NCI-H1048 (cell line): ENCODE measurements at regions not wholly inside any gene's neighbourhood (a gene's known extent, or its start where the extent isn't known, plus 50 kb on each side); places are given as distances from the start of the nearest gene placed in this dataset.
"Not testable (repeated sequence)": the region's sequence is repeated elsewhere in the genome, so short reads cannot be mapped to it uniquely, and the experiment has no call there.

Experiments
- DNase-seq: peaks from one replicate; lab custom pipeline; 2025; lab: John Stamatoyannopoulos, UW

- DNase-seq, result no peak
Observed at GRCh38 chr12:16854465-16854864, 248.5 kb upstream of the LMO3 start.

- no peak for DNase-seq
Observed at GRCh38 chr12:16849473-16849872, 243.5 kb upstream of the LMO3 start.

DNA sequence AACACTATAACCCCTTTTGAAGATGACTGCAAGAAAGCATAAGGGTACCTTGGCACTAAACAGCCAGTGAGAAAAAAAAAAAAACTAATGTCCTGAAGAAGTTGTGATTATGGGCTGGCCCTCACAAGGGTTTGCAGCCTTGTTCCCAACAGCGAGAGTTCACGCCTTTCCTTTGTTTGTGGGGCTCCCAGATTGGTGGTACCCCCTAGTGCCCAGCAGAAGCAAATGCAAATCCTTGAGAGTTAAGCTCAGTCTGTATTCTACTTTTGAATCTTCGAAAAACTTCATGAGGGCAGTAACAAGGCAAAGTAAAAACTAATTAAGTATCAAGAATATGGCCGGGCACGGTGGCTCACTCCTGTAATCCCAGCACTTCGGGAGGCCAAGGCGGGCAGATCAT lies 238.9 kb upstream of the LMO3 start:
- no peak for DNase-seq

DNA sequence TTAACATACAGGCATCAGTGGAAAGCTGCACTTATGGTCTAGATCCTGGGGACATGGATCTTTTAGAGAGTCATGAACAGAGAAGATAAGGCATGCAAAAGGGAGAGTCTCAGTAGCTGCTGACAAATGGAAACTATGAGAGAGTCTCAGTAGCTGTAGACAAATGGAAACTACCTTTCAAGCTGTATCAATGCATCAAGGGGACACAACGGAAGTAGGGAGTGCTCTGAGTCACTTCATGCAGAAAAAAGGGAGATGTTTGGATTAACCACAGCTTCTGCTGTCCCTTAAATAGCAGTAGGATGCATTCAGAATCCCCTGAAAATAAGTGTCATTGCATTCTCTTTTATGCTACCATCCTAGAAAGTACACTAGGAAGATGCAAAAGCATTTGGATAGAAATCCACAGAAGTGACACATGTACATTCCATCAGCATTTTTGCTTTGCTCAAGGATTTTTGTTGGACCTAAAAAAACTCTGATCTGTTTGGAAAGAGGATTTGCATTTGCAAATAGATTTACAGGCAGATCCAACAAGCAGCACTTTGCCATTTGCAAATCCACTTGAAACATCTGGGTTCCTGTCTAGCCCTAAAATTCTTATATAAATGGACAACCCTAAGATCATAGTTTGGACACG lies 227.5 kb upstream of the LMO3 start:
- no peak for DNase-seq

- no peak for DNase-seq
Observed at GRCh38 chr12:16828891-16829290, 222.9 kb upstream of the LMO3 start.

- no peak for DNase-seq
Observed at GRCh38 chr12:16807731-16808130, 201.8 kb upstream of the LMO3 start.

DNA sequence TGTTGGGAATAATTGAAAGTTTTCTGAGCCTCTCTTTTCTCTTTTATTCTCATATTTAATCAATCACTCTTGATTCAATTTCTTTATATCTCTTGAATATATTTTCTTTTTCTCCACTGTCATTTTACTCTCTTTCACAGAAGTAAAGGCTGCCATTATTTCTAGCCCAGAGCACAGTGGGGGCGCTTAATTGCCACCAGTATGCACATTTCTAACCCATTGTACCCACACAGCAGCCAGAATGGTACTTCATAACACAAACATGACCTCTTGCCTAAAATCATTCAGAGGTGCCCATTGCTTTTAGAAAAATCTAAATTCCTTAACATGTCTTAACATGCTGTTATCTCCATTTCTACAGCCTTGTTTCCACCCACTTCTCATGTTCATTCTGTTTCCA lies 190.2 kb upstream of the LMO3 start:
- no peak for DNase-seq

- no peak for DNase-seq
Observed at GRCh38 chr12:16789204-16789790, 183.3 kb upstream of the LMO3 start.

DNA sequence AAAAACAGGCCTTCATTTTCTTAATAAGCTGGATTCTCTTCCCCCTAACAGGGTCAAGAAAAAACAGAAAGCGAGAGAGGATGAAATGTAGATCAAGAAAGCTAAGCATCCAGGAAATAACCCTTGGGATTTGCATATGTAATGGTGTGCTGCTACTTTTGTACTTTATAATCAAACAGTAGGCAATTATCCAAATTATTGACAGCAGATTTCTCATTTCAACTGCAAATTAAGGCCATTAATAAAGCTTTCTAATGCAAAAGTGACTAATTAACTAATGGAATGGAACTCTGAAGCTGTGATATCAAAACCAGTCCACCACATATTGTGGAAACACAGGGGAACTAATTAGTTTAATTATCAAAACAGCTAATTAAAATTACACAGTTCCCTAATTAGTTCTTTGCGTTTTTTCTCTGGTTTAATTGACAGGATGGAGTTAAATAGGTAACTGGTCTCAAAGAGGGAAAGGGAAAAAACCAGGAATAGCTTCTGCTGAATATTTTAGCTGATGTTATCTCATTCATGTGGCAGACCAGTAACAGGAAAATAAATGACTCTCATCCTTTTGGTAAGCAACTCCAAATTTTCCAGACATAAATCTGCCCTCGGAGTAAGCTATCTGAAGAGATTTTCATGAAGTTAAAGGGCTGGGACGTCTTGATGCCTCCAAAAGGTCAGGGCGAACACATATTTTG lies 182.7 kb upstream of the LMO3 start:
- DNase-seq, result no peak

DNA sequence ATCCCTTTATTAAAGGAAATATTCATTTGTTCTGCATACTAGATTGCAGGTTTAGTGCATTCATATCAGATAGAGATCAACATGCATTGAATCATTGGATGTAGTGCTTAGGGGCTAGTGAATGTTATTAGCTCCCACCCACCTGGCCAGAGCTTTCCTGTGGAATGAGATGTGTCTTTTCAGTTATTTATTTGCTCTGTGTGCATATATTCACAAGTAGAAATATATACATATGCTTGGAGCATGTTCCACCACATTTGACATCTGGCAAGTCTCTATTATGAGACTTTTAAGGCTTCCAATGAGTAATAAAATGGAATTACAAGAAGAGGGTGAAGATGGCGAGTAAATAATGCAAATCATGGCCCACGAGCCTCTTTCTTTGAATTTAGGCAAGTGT lies 180.0 kb upstream of the LMO3 start:
- no peak for DNase-seq

GRCh38 chr12:16785524-16785923 lies 179.6 kb upstream of the LMO3 start:
- no peak for DNase-seq

DNA sequence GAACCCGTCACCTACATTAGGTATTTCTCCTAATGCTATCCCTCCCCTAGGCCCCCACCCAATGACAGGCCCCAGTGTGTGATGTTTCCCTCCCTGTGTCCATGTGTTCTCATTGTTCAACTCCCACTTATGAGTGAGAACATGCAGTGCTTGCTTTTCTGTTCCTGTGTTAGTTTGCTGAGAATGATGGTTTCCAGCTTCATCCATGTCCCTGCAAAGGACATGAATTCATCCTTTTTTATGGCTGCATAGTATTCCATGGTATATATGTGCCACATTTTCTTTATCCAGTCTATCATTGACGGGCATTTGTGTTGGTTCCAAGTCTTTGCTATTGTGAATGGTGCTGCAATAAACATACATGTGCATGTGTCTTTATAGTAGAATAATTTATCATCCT lies 163.2 kb upstream of the LMO3 start:
- DNase-seq, result not testable (repeated sequence)

- DNase-seq, result no peak
Observed at GRCh38 chr12:16766736-16767135, 160.8 kb upstream of the LMO3 start.

DNA sequence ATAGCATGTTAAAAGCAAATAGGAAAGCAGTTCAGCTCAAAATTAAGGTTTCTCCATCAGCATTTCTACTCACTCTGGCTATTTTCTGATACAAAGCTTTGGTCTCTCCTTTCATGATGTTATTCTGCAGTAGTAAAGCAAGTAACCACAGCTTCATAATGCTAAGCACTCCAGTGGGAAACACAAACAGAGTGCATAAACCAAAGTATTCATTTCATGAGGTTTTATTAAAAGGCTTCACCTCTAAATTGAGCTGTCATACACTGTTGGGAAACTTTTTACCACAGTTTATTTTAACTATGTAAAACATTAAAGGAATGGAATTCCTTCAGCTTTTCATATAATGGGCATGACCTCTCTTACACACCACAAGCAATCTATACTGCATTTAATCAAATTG lies 157.9 kb upstream of the LMO3 start:
- DNase-seq, result no peak

DNA sequence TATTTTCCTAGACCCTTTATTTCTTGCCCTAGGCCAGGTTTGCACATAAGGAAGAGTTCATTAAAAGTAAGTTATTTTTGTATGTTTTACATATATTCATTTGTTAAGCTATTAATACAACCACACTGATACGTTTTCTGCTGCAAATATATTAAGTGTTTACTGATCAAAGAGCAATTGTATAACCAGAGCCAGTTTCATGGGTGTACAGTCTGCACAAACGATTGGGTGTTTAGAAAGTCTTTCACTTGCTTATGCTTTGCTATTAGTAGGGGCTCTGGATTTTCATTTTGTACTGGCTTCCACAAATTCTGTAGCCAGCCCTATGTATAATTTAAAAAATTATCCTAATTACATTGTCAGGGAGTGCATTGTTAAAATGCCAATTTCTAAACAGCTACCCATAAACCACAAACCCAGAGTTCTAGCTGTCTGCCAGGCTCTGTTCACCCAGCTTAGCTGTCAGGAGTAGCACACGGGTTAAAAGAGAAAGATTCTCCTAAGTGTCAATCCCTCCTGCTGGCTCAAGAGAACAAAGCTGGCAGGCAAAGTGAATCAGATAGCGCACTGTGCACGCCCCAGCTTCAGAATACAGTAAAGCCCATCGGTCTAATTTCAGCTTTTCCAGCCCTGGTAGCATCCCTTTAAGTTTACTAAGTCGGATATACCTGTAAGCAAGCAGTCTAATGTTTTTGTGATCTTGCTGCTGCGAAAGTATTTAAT lies 151.0 kb upstream of the LMO3 start:
- DNase-seq, result no peak

- no peak for DNase-seq
Observed at GRCh38 chr12:16730772-16731171, 124.8 kb upstream of the LMO3 start.

GRCh38 chr12:16726879-16727278 lies 120.9 kb upstream of the LMO3 start:
- no peak for DNase-seq

GRCh38 chr12:16719713-16720416 lies 113.9 kb upstream of the LMO3 start:
- no peak for DNase-seq

- DNase-seq, result no peak
Observed at GRCh38 chr12:16716928-16717327, 111.0 kb upstream of the LMO3 start.

DNA sequence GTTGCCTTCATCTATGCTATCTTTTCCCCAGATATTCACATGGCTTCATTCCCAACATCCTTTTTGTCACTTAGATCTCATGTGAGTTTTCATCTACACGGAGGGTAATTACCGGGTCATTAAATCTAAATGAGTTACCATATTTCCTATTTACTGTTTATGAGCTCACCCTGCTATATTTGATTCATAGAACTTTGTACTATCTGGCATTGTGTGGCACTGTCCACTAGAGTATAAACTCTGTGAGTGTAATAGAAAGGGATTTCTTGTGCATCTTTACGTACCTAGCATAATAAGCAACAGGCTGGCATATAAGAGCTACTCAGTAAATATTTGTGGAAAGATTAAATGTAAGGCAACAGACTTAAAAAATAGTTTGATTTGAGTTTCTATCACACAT lies 86.1 kb upstream of the LMO3 start:
- no peak for DNase-seq

DNA sequence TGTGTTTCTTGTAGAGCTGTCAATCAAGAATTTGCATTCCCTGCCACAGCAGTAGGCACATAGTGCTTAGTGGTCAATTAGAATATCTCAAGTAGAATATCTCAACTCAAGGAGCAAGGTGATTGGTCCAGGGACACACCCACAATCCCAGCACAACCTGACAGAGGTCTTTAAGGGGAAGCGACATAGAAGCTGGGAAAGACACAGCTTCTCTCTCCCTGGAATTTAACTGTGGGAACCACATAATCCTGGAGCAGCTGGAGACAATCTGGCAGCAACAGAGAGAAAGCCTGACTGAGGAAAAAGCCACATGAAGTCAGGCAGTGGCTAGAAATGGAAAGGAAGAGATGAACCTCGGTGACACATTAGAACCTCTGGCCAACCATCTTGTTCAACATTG lies 85.7 kb upstream of the LMO3 start:
- no peak for DNase-seq

GRCh38 chr12:16688200-16688599 lies 82.2 kb upstream of the LMO3 start:
- DNase-seq, result no peak
